ENCODE measurements at regions not wholly inside any gene's neighbourhood (a gene's known extent, or its start where the extent isn't known, plus 50 kb on each side); places are given as distances from the start of the nearest gene placed in this dataset.

DNA sequence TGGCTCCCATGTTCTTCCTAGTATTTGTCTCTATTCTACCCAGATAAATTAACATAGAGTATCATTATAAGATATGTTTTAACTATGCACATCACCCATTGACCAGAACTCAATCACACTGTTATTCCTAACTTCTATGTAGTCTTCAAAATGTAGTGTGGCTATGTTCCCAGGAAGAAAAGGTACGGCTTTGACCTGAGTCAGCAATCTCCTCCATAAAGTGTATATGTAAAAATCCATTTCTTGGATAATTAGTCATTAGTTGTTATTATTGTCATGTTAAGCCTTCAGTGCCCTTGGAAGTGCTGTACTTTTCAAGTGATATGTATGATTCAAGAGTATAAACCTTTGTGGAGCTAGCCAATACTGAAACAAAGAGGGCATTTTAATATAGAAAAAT lies 444.0 kb upstream of the ZWINT start:
- H3F3A ChIP-seq (ENCODE audit: insufficient read depth) = no peaks in the 10 kb centered on the region
- no peaks in the 10 kb centered on the region for H3K36me3 ChIP-seq (ENCODE audit: low read depth)
- H3K27ac ChIP-seq = no peak overlapping the region
- no peak overlapping the region for H2AFZ ChIP-seq
- DNase-seq = no peak
- H3K27me3 ChIP-seq (replicated peaks; ENCODE audit: insufficient read depth) = no peaks in the 10 kb centered on the region
- no peaks in the 10 kb centered on the region for H3K4me1 ChIP-seq (ENCODE audit: insufficient read depth)
- no peaks in the 10 kb centered on the region for H4K20me1 ChIP-seq (ENCODE audit: insufficient read depth)
- no peaks in the 10 kb centered on the region for H3K79me2 ChIP-seq (ENCODE audit: insufficient read depth)
- no peak overlapping the region for H3K4me3 ChIP-seq
- no peak for TF ChIP-seq EZH2 (IDR thresholded peaks at IDR 0.05; ENCODE audit: insufficient read depth, poor library complexity, severe bottlenecking)
- no peak for TF ChIP-seq EZH2phosphoT487 (IDR thresholded peaks at IDR 0.05; ENCODE audit: insufficient read depth, low read depth)
- no peaks in the 10 kb centered on the region for H3K9me3 ChIP-seq (ENCODE audit: low read depth)
- 10 to 16% methylated on average over 1 of the region's 1 CpG for WGBS, 2 experiments (ENCODE audit: low coverage in 1 of 2, low lambda C conversion rate in 2 of 2, missing lambda C conversion rate in 2 of 2)
- H3K9me2 ChIP-seq (ENCODE audit: insufficient read depth) = no peaks in the 10 kb centered on the region
- in situ Hi-C loops (cut with MboI) = no loop called here
- H3K4me2 ChIP-seq (ENCODE audit: unreplicated experiment) = no peak overlapping the region
- no peak overlapping the region for H3K9ac ChIP-seq

DNA sequence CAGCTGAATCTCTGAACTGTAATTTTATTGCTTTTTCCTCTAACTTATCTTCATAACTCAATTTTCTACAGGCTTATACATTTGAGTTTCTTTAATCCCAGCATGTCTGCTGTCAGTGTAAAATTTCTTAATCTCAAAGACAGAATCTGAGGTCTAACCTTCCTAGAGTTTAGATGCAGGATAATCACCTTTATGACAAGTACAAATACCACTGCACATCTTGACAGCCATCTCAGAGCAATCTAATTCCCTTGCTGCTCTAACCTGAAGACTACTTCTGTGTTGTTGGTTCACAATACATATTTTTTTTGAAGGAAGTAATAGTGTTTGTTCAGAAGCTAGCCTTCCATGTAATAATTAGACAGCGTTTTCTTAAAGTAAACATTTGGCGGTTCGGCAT lies 424.2 kb upstream of the ZWINT start:
- Histone ChIP-seq H3K4me2 (ENCODE audit: unreplicated experiment) (no peak overlapping the region), H3K4me1 (ENCODE audit: insufficient read depth) (no peaks in the 10 kb centered on the region), H2AFZ (no peak overlapping the region), H4K20me1 (ENCODE audit: insufficient read depth) (no peaks in the 10 kb centered on the region), H3K27me3 (replicated peaks; ENCODE audit: insufficient read depth) (no peaks in the 10 kb centered on the region), H3K79me2 (ENCODE audit: insufficient read depth) (no peaks in the 10 kb centered on the region), H3K9me3 (ENCODE audit: low read depth) (no peaks in the 10 kb centered on the region), H3K36me3 (ENCODE audit: low read depth) (no peaks in the 10 kb centered on the region), H3K27ac (no peak overlapping the region), H3K9ac (no peak overlapping the region), H3K4me3 (no peak overlapping the region), H3F3A (ENCODE audit: insufficient read depth) (no peaks in the 10 kb centered on the region), H3K9me2 (ENCODE audit: insufficient read depth) (no peaks in the 10 kb centered on the region)
- in situ Hi-C loops (cut with MboI) = no loop called here
- TF ChIP-seq EZH2phosphoT487 (IDR thresholded peaks at IDR 0.05; ENCODE audit: insufficient read depth, low read depth) (no peak), EZH2 (IDR thresholded peaks at IDR 0.05; ENCODE audit: insufficient read depth, poor library complexity, severe bottlenecking) (no peak)
- 40 to 47% methylated on average over 3 of the region's 3 CpGs for WGBS, 2 experiments (ENCODE audit: low coverage in 1 of 2, low lambda C conversion rate in 2 of 2, missing lambda C conversion rate in 2 of 2)
- no peak for DNase-seq

DNA sequence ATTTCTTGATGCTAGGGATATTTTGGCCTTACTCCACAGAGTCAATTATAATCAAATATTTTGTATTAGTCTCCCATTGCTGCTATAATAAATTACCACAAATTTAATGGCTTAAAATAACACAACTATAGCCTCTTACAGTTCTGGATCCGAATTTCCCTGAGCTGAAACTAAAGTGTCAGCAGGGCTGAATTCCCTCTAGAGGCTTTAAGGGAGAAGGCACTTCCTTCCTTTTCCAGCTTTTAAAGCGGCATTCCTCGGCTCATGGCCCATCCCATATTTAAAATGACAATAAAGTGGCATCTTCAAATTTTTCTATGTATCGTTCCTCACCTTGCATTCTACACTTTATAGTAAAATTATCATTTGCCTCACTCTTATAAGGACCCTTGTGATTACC lies 421.4 kb upstream of the ZWINT start:
- Histone ChIP-seq H3K9me3 (ENCODE audit: low read depth) (no peaks in the 10 kb centered on the region), H3K9ac (no peak overlapping the region), H2AFZ (no peak overlapping the region), H3K27ac (no peak overlapping the region), H3F3A (ENCODE audit: insufficient read depth) (no peaks in the 10 kb centered on the region), H3K27me3 (replicated peaks; ENCODE audit: insufficient read depth) (no peaks in the 10 kb centered on the region), H3K79me2 (ENCODE audit: insufficient read depth) (no peaks in the 10 kb centered on the region), H3K4me2 (ENCODE audit: unreplicated experiment) (no peak overlapping the region), H3K4me1 (ENCODE audit: insufficient read depth) (no peaks in the 10 kb centered on the region), H4K20me1 (ENCODE audit: insufficient read depth) (no peaks in the 10 kb centered on the region), H3K4me3 (no peak overlapping the region), H3K36me3 (ENCODE audit: low read depth) (no peaks in the 10 kb centered on the region), H3K9me2 (ENCODE audit: insufficient read depth) (no peaks in the 10 kb centered on the region)
- no peak for DNase-seq
- in situ Hi-C loops (cut with MboI) = no loop called here
- TF ChIP-seq EZH2phosphoT487 (IDR thresholded peaks at IDR 0.05; ENCODE audit: insufficient read depth, low read depth) = no peak
- no peak for TF ChIP-seq EZH2 (IDR thresholded peaks at IDR 0.05; ENCODE audit: insufficient read depth, poor library complexity, severe bottlenecking)
- 19 to 30% methylated on average over 4 of the region's 4 CpGs for WGBS, 2 experiments (ENCODE audit: low coverage in 1 of 2, low lambda C conversion rate in 2 of 2, missing lambda C conversion rate in 2 of 2)

DNA sequence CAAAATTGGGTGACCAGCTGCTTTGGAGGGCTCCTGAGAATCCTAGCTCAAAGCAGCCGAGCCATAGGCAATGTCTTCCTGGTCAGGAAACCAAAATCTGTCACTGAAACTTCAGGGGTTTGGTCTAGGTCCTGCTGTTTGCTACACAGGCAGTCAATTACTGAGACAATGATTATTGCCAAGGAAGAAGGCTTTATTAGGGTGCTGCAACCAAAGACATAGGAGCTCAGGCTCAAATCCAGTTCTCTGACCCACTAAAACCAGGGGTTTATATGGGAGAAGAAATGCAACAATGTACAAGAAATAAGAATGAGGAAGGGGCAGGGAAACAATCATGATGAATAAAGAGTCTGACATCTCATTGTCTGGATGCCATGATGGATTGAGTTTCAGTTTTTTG lies 410.3 kb upstream of the ZWINT start:
- no peak overlapping the region for H3K4me2 ChIP-seq (ENCODE audit: unreplicated experiment)
- H3K27ac ChIP-seq = no peak overlapping the region
- H3K4me3 ChIP-seq = no peak overlapping the region
- no peak for DNase-seq
- no peaks in the 10 kb centered on the region for H3F3A ChIP-seq (ENCODE audit: insufficient read depth)
- H3K27me3 ChIP-seq (replicated peaks; ENCODE audit: insufficient read depth) = no peaks in the 10 kb centered on the region
- no peak overlapping the region for H2AFZ ChIP-seq
- WGBS, 2 experiments (ENCODE audit: low coverage in 1 of 2, low lambda C conversion rate in 2 of 2, missing lambda C conversion rate in 2 of 2) = 0 to 5% methylated on average over 1 of the region's 1 CpG
- H3K36me3 ChIP-seq (ENCODE audit: low read depth) = no peaks in the 10 kb centered on the region
- in situ Hi-C loops (cut with MboI) = no loop called here
- H3K4me1 ChIP-seq (ENCODE audit: insufficient read depth) = no peaks in the 10 kb centered on the region
- no peaks in the 10 kb centered on the region for H3K9me2 ChIP-seq (ENCODE audit: insufficient read depth)
- no peak overlapping the region for H3K9ac ChIP-seq
- H3K9me3 ChIP-seq (ENCODE audit: low read depth) = no peaks in the 10 kb centered on the region
- H3K79me2 ChIP-seq (ENCODE audit: insufficient read depth) = no peaks in the 10 kb centered on the region
- H4K20me1 ChIP-seq (ENCODE audit: insufficient read depth) = no peaks in the 10 kb centered on the region
- TF ChIP-seq EZH2 (IDR thresholded peaks at IDR 0.05; ENCODE audit: insufficient read depth, poor library complexity, severe bottlenecking) = no peak
- no peak for TF ChIP-seq EZH2phosphoT487 (IDR thresholded peaks at IDR 0.05; ENCODE audit: insufficient read depth, low read depth)

DNA sequence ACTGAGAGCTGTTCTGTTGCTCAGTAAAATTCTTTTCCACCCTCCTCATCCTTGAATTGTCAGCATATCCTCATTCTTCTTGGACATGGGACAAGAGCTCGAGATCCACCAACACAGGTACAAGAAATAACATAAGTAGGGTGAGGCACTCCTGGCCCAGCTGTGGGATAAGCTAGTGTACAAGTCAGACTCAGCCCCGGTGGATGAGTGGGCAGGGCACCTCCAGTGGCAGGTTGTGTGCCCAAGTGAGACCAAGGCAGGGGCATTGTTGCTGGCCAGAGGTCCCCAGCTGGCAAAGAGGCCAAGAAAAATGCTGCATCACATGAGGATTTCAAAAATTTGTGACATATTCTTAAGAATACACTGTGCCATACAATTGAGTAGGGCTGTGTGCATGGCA lies 402.0 kb upstream of the ZWINT start:
- Histone ChIP-seq H3K79me2 (ENCODE audit: insufficient read depth) (no peaks in the 10 kb centered on the region), H3F3A (ENCODE audit: insufficient read depth) (no peaks in the 10 kb centered on the region), H3K9ac (no peak overlapping the region), H3K36me3 (ENCODE audit: low read depth) (no peaks in the 10 kb centered on the region), H3K9me2 (ENCODE audit: insufficient read depth) (no peaks in the 10 kb centered on the region), H3K27me3 (replicated peaks; ENCODE audit: insufficient read depth) (no peaks in the 10 kb centered on the region), H2AFZ (no peak overlapping the region), H3K4me1 (ENCODE audit: insufficient read depth) (no peaks in the 10 kb centered on the region), H3K9me3 (ENCODE audit: low read depth) (peaks cover 4% of the 10 kb centered on the region), H3K4me2 (ENCODE audit: unreplicated experiment) (no peak overlapping the region), H4K20me1 (ENCODE audit: insufficient read depth) (no peaks in the 10 kb centered on the region), H3K27ac (no peak overlapping the region), H3K4me3 (no peak overlapping the region)
- 9 to 13% methylated on average over 2 of the region's 2 CpGs for WGBS, 2 experiments (ENCODE audit: low coverage in 1 of 2, low lambda C conversion rate in 2 of 2, missing lambda C conversion rate in 2 of 2)
- in situ Hi-C loops (cut with MboI) = no loop called here
- no peak for DNase-seq
- no peak for TF ChIP-seq EZH2phosphoT487 (IDR thresholded peaks at IDR 0.05; ENCODE audit: insufficient read depth, low read depth)
